Hematopoietic multipotent progenitor cell treated with erythropoietin and hydrocortisone succinate and interleukin-3 and kit ligand, for 17 days (in vitro differentiated cells): ENCODE measurements at regions not wholly inside any gene's neighbourhood (a gene's known extent, or its start where the extent isn't known, plus 50 kb on each side); places are given as distances from the start of the nearest gene placed in this dataset.
"Not testable (repeated sequence)": the region's sequence is repeated elsewhere in the genome, so short reads cannot be mapped to it uniquely, and the experiment has no call there.

Experiments
- DNase-seq: peaks from one replicate; pipeline ENCODE4 v3.0.0-alpha.2; 2015; ENCODE audit warnings: low spot score

DNA sequence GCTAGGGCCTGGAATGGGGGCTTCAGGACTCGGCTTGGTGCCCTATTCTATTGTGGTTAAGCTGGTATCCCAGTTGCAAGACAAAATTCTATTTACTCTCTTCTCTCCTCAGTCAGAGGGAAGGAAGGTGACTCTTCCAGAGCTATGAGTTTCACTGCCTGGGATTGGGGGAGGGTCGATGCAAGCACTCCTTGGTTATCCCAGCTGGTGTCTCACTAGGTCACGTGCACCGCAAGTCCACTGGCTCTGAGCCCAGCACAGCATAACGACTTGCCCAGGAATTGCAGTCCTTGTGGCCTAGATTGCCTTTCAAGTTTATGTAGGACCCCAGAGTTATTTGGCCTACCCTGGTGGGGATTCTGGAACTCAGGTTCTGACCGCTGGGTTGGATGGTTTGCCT is 958.8 kb downstream of the IGSF11 start:
- DNase-seq: no peak

GRCh38 chr3:118077332-118077731 is 957.3 kb downstream of the IGSF11 start:
- no peak for DNase-seq

GRCh38 chr3:118080889-118081288 is 953.8 kb downstream of the IGSF11 start:
- DNase-seq: no peak

GRCh38 chr3:118088696-118089095 is 946.0 kb downstream of the IGSF11 start:
- DNase-seq: no peak

DNA sequence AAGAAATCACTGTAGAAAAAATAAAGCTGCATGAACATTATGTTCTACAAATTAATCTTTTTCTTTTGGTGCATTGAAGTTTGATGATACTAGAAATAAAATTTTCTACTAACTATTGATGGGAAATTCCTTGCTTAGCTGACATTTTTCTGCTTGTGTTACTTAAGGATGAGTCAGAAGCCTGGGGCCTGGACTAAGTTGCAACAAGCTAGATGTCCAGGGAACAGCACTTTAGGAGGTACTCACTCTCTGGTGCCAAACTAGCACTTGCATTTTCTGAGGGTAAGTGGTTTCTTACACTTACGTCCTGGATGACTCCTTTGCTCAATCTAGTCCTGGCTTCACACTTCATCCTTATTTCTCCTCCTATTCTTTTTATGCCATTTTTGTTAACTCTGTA is 945.1 kb downstream of the IGSF11 start:
- no peak for DNase-seq

- DNase-seq: no peak
Measured at GRCh38 chr3:118097226-118097625, 937.4 kb downstream of the IGSF11 start.

DNA sequence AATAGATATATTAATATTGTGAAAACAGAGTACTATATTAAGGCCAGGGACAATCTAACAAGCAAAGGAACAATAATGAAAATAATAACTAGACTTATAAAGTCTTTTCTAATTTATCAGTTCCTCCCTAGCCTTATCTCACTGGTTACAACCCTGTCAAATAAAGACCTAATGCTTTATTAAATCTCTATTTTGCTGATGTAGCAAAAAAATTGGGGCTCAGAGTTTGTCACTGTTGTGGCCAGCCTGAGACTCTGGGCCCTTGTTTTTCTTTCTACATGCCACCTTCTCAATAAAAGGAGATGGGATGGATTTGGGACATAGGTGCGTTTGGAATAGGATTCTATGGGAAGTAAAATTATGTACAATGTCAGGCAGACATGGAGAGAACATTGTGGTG is 937.0 kb downstream of the IGSF11 start:
- no peak for DNase-seq

- no peak for DNase-seq
Measured at GRCh38 chr3:118098827-118099226, 935.8 kb downstream of the IGSF11 start.

DNA sequence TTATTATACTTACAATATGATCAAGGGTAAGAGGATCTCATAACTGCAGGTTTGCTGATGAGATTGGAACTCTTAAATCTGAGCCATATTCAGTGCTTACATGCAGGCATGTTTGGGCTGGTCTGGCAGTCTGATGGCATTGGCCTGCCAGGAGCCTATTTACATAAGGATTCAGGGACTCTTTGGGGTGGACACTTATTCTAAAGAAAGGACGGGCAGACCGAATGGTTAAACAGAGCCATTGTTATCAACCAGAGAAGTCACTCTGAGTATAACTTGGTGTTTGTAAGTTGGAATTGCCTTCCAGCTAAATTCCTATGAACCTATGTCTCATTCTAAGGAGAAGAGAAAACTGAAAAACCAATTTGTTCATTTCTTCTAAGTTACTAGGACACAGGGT is 932.8 kb downstream of the IGSF11 start:
- DNase-seq: no peak

DNA sequence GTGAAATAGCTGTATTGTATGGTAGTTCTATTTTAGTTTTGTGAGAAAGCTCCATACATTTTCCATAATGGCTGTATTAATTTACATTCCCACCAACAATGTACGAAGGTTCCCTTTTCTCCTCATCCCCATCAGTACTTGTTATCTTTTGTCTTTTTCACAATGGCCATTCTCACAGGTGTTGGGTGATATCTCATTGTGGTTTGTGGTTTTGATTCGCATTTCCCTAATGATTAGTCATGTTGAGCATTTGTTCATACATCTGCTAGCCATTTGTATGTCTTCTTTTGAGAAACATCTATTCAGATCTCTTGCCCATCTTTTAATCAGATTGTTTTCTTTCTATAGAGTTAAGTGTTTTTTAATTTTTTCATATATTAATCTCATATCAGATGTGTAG is 931.9 kb downstream of the IGSF11 start:
- DNase-seq: no peak

- no peak for DNase-seq
Measured at GRCh38 chr3:118108201-118108600, 926.4 kb downstream of the IGSF11 start.

DNA sequence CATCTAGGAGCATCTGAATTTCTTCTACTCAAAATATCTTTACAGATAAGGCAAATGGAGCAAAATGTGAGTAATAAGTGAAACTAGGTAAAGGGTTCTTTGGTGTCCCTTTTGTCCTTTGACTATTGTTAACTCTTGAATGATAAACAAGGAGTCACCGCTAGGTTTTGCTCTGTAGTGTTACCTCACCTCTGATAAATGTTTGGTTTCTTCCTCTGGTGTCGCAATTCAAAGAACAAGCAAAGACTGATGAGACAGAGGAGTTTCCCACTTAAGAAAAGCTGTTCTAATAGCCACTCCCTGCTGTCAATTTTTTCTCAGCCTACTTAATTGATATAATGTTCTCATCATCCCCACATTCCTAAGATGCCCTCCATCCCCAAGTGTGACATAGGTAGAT is 925.9 kb downstream of the IGSF11 start:
- no peak for DNase-seq

GRCh38 chr3:118110211-118110610 is 924.4 kb downstream of the IGSF11 start:
- no peak for DNase-seq

- no peak for DNase-seq
Measured at GRCh38 chr3:118116991-118117390, 917.7 kb downstream of the IGSF11 start.

DNA sequence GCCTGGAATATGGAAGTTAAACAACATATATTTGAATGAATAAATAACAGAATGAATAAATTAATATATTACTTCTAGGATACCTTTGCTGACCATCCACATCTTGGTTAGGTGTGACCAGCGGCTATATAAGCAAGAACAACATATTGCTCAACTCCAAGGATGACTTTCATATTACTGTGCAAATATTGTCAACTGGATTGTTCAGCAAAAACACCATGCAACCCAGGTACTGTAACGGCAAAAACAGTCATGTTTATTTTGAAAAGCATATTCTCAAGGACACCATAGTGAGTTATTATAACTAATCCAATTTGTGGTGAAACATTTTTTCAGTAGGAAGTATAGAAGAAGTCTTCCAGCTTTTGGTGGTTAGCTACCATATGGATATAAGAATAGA is 907.9 kb downstream of the IGSF11 start:
- no peak for DNase-seq

- DNase-seq: no peak
Measured at GRCh38 chr3:118127992-118128391, 906.7 kb downstream of the IGSF11 start.

DNA sequence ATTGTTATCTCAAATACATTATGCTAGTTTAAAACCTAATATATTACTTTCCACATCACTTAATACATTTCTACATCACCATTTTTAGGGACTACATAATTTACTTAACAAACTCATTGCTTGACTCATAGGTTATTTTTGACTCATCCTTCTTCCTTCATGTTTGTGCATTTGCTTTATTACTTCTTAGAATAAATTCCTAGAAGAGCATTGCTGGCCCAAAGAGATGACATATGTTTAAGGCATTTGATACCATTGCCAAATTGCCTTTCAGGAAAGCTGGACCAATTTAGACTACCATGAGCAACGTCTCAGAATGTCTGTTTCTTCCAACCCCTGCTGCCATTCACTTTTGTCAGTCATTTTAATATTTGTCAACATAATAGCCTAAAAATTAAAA is 905.8 kb downstream of the IGSF11 start:
- no peak for DNase-seq

- DNase-seq: no peak
Measured at GRCh38 chr3:118137778-118138177, 896.9 kb downstream of the IGSF11 start.

- DNase-seq: no peak
Measured at GRCh38 chr3:118144919-118145318, 889.7 kb downstream of the IGSF11 start.

DNA sequence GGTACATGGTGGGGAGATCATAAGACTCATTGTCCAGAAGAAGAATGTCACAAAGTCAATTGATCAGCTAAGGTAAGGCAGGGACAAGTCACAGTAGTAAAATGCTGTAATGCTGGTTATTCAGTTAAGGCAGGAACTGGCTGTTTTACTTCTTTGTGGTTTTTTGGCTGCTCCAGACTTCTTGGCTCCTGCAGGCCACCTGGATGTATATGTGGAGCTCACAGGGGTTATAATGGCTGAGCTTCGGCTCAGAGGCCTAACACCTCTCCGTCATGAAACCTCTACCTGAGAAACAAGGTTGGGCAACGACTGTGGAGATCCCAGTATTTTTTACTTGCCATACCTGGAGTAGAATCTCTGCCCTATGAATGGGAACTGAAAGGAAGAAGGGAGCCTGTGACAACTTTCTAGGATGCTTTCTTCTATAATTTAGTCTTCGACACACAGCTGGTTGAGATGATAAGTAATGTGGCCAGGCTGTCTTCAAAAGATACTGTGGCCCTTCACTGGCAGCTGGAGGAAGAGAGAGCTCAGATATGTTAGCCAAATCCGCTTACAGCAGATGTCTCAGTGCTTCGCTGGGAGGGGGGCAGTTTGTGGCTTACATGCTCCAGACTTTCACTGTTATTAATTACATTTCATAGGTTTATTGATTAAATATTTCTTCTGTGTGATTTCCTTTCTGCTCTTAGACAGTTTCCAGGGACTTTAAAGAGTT is 887.8 kb downstream of the IGSF11 start:
- DNase-seq: no peak

DNA sequence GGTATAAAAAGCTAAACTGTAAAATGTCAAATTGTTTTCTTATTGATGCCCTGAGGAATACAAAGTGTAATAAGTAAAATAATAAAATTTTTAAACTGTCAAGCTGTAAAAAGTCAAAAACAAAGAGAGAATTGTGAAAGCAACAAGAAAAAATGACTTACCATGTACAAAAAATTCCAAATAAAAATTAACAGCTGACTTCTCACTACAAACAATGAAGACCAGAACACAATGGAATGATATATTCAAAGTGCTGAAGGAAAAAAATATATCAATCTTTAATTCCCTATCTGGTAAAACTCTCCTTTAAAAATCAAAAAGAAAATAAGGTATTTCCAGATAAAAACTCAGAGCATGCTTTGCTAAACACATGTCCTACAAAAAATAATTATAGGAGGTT is 883.5 kb downstream of the IGSF11 start:
- no peak for DNase-seq

DNA sequence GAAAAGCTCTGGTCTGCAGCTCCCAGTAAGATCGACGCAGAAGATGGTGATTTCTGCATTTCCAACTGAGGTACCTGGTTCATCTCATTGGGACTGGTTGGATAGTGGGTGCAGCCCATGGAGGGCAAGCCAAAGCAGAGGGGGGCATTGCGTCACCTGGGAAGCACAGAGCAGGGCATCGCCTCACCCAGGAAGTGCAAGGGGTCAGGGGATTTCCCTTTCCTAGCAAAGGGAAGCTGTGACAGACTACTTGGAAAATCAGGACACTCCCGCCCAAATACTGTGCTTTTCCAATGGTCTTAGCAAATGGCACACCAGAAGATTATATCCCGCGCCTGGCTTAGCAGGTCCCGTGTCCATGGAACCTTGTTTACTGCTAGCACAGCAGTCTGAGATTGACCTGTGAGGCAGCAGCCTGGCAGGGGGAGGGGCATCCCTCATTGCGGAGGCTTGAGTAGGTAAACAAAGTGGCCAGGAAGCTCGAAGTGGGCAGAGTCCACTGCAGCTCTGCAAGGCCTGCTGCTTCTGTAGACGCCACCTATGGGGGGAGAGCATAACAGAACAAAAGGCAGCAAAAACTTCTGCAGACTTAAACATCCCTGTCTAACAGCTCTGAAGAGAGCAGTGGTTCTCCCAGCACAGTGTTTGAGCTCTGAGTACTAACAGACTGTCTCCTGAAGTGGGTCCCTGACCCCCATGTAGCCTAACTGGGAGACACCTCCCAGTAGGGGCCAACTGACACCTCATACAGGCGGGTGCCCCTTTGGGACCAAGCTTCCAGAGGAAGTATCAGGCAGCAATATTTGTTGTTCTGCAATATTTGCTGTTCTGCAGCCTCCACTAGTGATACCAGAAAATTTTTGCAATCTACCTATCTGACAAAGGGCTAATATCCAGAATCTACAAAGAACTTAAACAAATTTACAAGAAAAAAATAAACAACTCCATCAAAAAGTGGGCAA is 871.7 kb downstream of the IGSF11 start:
- DNase-seq: not testable (repeated sequence)

GRCh38 chr3:118165413-118165812 is 869.2 kb downstream of the IGSF11 start:
- DNase-seq: no peak
